ENCODE measurements at regions not wholly inside any gene's neighbourhood (a gene's known extent, or its start where the extent isn't known, plus 50 kb on each side); places are given as distances from the start of the nearest gene placed in this dataset.

DNA sequence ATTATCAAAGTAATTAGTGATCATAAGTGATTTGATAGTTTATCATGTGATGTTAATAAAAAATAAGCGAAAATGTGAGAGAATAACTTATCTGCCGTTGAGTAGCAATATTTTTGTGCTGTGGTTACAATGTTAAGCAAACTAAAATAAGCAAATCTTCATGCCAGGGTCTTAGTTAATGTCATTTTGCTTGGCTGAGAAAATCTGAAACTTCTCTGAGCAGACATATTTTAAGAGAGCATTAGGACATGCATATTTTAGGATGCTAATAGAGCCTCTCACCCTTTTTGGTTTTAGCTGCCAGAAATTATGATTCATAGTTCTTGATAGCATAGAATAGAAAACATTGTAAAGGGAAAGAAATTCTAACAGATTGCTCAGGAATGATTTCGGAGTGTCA is 233.5 kb upstream of the ZEB2 start:
- intact Hi-C loops (cut with micrococcal nuclease; ENCODE audit: unreplicated experiment) = no loop called here
- H2AFZ ChIP-seq = no peak overlapping the region
- POLR2A ChIA-PET (ENCODE audit: unreplicated experiment) = no interaction called here

GRCh38 chr2:144751142-144751905 is 231.4 kb upstream of the ZEB2 start:
- Histone ChIP-seq H2AFZ (no peak overlapping the region), H3F3A (ENCODE audit: insufficient read depth, low read depth) (no peaks in the 10 kb centered on the region), H3K4me2 (no peak overlapping the region), H3K79me2 (ENCODE audit: low read depth) (no peaks in the 10 kb centered on the region), H3K9me2 (ENCODE audit: insufficient read depth) (no peaks in the 10 kb centered on the region), H3K27me3 (ENCODE audit: insufficient read depth, low read depth) (no peaks in the 10 kb centered on the region), H3K27ac (no peak overlapping the region), H3K9me3 (ENCODE audit: insufficient read depth, low read depth) (peaks cover 11% of the 10 kb centered on the region), H3K4me1 (replicated peaks; ENCODE audit: insufficient read depth) (no peaks in the 10 kb centered on the region), H3K4me3 (no peak overlapping the region), H3K36me3 (ENCODE audit: low read depth) (no peaks in the 10 kb centered on the region), H4K20me1 (ENCODE audit: insufficient read depth) (no peaks in the 10 kb centered on the region)
- TF ChIP-seq EZH2 (IDR thresholded peaks at IDR 0.05; ENCODE audit: low read depth) = no peak
- TF ChIP-seq, protein P1, sequence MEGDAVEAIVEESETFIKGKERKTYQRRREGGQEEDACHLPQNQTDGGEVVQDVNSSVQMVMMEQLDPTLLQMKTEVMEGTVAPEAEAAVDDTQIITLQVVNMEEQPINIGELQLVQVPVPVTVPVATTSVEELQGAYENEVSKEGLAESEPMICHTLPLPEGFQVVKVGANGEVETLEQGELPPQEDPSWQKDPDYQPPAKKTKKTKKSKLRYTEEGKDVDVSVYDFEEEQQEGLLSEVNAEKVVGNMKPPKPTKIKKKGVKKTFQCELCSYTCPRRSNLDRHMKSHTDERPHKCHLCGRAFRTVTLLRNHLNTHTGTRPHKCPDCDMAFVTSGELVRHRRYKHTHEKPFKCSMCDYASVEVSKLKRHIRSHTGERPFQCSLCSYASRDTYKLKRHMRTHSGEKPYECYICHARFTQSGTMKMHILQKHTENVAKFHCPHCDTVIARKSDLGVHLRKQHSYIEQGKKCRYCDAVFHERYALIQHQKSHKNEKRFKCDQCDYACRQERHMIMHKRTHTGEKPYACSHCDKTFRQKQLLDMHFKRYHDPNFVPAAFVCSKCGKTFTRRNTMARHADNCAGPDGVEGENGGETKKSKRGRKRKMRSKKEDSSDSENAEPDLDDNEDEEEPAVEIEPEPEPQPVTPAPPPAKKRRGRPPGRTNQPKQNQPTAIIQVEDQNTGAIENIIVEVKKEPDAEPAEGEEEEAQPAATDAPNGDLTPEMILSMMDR (conservative IDR thresholded peaks at IDR 0.05) = no peak
- no peak for DNase-seq
- POLR2A ChIA-PET (ENCODE audit: unreplicated experiment) = no interaction called here
- CTCF ChIA-PET = no interaction called here
- BruUV-seq (replicated peaks) = no TSS peak
- intact Hi-C loops (cut with micrococcal nuclease; ENCODE audit: unreplicated experiment) = no loop called here

More for the DNA sequence above, 233.5 kb upstream of the ZEB2 start:
- BruUV-seq (replicated peaks) = no TSS peak
- Histone ChIP-seq H3K36me3 (ENCODE audit: low read depth) (no peaks in the 10 kb centered on the region), H3K27ac (no peak overlapping the region), H4K20me1 (ENCODE audit: insufficient read depth) (no peaks in the 10 kb centered on the region), H3K27me3 (ENCODE audit: insufficient read depth, low read depth) (no peaks in the 10 kb centered on the region), H3K4me1 (replicated peaks; ENCODE audit: insufficient read depth) (no peaks in the 10 kb centered on the region), H3F3A (ENCODE audit: insufficient read depth, low read depth) (no peaks in the 10 kb centered on the region), H3K79me2 (ENCODE audit: low read depth) (no peaks in the 10 kb centered on the region), H3K4me3 (no peak overlapping the region), H3K9me3 (ENCODE audit: insufficient read depth, low read depth) (peaks cover 6% of the 10 kb centered on the region; the same call in 1 of the 2 replicates), H3K4me2 (no peak overlapping the region), H3K9me2 (ENCODE audit: insufficient read depth) (no peaks in the 10 kb centered on the region)
- TF ChIP-seq EZH2 (IDR thresholded peaks at IDR 0.05; ENCODE audit: low read depth) = no peak
- TF ChIP-seq, protein P1 (conservative IDR thresholded peaks at IDR 0.05) = no peak
- CTCF ChIA-PET = no interaction called here
- DNase-seq = no peak

- Histone ChIP-seq H2AFZ (no peak overlapping the region), H3K4me2 (no peak overlapping the region), H4K20me1 (ENCODE audit: insufficient read depth) (no peaks in the 10 kb centered on the region), H3K27me3 (ENCODE audit: insufficient read depth, low read depth) (no peaks in the 10 kb centered on the region), H3K4me1 (replicated peaks; ENCODE audit: insufficient read depth) (no peaks in the 10 kb centered on the region), H3K9me2 (ENCODE audit: insufficient read depth) (no peaks in the 10 kb centered on the region), H3K27ac (no peak overlapping the region), H3F3A (ENCODE audit: insufficient read depth, low read depth) (no peaks in the 10 kb centered on the region), H3K9me3 (ENCODE audit: insufficient read depth, low read depth) (peaks cover 11% of the 10 kb centered on the region), H3K36me3 (ENCODE audit: low read depth) (no peaks in the 10 kb centered on the region), H3K79me2 (ENCODE audit: low read depth) (no peaks in the 10 kb centered on the region), H3K4me3 (no peak overlapping the region)
- CTCF ChIA-PET = no interaction called here
- no peak for TF ChIP-seq EZH2 (IDR thresholded peaks at IDR 0.05; ENCODE audit: low read depth)
- TF ChIP-seq, protein P1 (conservative IDR thresholded peaks at IDR 0.05) = no peak
- POLR2A ChIA-PET (ENCODE audit: unreplicated experiment) = no interaction called here
- no TSS peak for BruUV-seq (replicated peaks)
- intact Hi-C loops (cut with micrococcal nuclease; ENCODE audit: unreplicated experiment) = no loop called here
- no peak for DNase-seq
These were observed 229.3 kb upstream of the ZEB2 start for GRCh38 chr2:144749188-144749587.
